HEK293T (cell line): ENCODE measurements at regions not wholly inside any gene's neighbourhood (a gene's known extent, or its start where the extent isn't known, plus 50 kb on each side); places are given as distances from the start of the nearest gene placed in this dataset.

ENCODE experiments used
- ELF4 ChIP-seq: fragments of 450-650 bp; IDR thresholded peaks from 2 replicates; pipeline ENCODE4 v1.6.1; 2017; ENCODE audit warnings: antibody characterized with exemption
- L3MBTL2 ChIP-seq: fragments of 450-650 bp; conservative IDR thresholded peaks from 2 replicates; pipeline ENCODE4 v1.6.1; 2016; ENCODE audit warnings: mild to moderate bottlenecking
- SUZ12 ChIP-seq: fragments of 450-650 bp; IDR thresholded peaks from 2 replicates; pipeline ENCODE4 v1.6.1; 2016; ENCODE audit warnings: mild to moderate bottlenecking
- TF ChIP-seq, protein P1 (sequence below): fragments of 450-650 bp; IDR thresholded peaks from 2 replicates; pipeline ENCODE4 v1.6.1; 2016

DNA sequence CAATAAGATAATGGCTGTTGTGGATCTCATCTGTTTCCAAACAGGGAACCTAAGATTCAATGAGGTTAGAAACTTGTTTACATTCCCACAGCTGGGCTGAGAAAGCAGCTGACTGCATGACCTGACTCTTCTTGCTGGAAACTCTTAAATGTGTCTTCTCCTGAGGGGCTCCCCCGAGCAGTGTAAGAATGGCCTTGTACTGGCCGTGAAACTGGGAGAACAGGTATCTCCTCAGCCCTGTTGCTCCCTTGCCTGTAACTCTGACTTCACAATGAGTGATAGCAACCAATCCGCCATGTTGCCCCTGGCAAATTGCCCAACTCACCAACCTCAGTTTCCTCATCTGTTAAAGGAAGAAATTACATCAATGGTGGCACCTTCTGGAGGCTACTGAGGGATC, 59.1 kb upstream of the CCL2 start:
- TF ChIP-seq, protein P1, sequence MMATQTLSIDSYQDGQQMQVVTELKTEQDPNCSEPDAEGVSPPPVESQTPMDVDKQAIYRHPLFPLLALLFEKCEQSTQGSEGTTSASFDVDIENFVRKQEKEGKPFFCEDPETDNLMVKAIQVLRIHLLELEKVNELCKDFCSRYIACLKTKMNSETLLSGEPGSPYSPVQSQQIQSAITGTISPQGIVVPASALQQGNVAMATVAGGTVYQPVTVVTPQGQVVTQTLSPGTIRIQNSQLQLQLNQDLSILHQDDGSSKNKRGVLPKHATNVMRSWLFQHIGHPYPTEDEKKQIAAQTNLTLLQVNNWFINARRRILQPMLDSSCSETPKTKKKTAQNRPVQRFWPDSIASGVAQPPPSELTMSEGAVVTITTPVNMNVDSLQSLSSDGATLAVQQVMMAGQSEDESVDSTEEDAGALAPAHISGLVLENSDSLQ = no peak
- TF ChIP-seq ELF4 (no peak), L3MBTL2 (no peak), SUZ12 (no peak)
